Kidney epithelial cell (primary cell): ENCODE measurements at regions not wholly inside any gene's neighbourhood (a gene's known extent, or its start where the extent isn't known, plus 50 kb on each side); places are given as distances from the start of the nearest gene placed in this dataset.
"Not testable (repeated sequence)": the region's sequence is repeated elsewhere in the genome, so short reads cannot be mapped to it uniquely, and the experiment has no call there.

ENCODE experiments used
- DNase-seq: peaks from one replicate; pipeline ENCODE4 v3.0.0-alpha.2; 2010; ENCODE audit warnings: low read depth
- H3K27me3 ChIP-seq: 2 replicates; pipeline ENCODE4 v1.6.0; 2011; ENCODE audit warnings: low read length; ENCODE audit not compliant: control insufficient read depth, insufficient read depth
- H3K36me3 ChIP-seq: 2 replicates; pipeline ENCODE4 v1.5.1; 2011; ENCODE audit warnings: low read length; ENCODE audit not compliant: control insufficient read depth, insufficient read depth
- H3K4me3 ChIP-seq: 2 replicates; pipeline ENCODE4 v1.5.1; 2011; ENCODE audit warnings: low read depth, mild to moderate bottlenecking, control low read depth, low read length
- TF ChIP-seq, protein P1 (sequence below): IDR thresholded peaks from 2 replicates; pipeline ENCODE4 v1.5.1; 2011; ENCODE audit warnings: mild to moderate bottlenecking, moderate library complexity, low read length, control low read depth, inconsistent platforms; ENCODE audit not compliant: insufficient read depth, poor library complexity, severe bottlenecking

- Histone ChIP-seq H3K27me3 (no peaks in the 10 kb centered on the region), H3K4me3 (no peak overlapping the region), H3K36me3 (no peaks in the 10 kb centered on the region)
- DNase-seq: no peak
- TF ChIP-seq, protein P1, sequence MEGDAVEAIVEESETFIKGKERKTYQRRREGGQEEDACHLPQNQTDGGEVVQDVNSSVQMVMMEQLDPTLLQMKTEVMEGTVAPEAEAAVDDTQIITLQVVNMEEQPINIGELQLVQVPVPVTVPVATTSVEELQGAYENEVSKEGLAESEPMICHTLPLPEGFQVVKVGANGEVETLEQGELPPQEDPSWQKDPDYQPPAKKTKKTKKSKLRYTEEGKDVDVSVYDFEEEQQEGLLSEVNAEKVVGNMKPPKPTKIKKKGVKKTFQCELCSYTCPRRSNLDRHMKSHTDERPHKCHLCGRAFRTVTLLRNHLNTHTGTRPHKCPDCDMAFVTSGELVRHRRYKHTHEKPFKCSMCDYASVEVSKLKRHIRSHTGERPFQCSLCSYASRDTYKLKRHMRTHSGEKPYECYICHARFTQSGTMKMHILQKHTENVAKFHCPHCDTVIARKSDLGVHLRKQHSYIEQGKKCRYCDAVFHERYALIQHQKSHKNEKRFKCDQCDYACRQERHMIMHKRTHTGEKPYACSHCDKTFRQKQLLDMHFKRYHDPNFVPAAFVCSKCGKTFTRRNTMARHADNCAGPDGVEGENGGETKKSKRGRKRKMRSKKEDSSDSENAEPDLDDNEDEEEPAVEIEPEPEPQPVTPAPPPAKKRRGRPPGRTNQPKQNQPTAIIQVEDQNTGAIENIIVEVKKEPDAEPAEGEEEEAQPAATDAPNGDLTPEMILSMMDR: no peak
Observed at GRCh38 chr2:184192649-184193048, 405.7 kb upstream of the ZNF804A start.

DNA sequence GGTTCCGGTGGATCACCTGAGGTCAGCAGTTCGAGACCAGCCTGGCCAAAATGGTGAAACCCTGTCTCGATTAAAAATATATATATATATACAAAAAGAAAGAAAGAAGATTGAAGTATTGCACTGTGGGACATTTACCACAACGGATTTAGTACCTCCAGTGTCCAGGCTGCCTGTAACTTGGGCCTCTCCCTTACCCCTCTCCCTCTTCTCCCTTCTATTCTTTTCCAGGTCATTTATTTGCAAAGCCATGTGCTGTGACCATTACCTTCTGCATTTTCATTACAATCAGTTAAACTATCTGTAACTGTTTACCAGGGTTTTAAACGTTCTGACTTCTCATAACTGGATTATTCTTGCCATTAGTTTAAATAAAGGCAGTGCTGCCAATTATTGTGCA is 400.9 kb upstream of the ZNF804A start:
- DNase-seq: no peak
- no peaks in the 10 kb centered on the region for H3K36me3 ChIP-seq
- no peak overlapping the region for H3K4me3 ChIP-seq
- no peaks in the 10 kb centered on the region for H3K27me3 ChIP-seq
- TF ChIP-seq, protein P1: no peak

DNA sequence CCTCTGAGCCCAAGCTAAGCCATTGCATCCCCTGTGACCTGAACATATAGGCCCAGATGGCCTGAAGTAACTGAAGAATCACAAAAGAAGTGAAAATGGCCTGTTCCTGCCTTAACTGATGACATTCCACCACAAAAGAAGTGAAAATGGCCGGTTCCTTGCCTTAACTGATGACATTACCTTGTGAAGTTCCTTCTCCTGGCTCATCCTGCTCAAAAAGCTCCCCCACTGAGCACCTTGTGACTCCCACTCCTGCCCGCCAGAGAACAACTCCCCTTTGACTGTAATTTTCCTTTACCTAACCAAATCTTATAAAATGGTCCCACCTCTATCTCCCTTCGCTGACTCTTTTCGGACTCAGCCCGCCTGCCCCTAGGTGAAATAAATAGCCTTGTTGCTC is 399.5 kb upstream of the ZNF804A start:
- H3K4me3 ChIP-seq, H3K36me3 ChIP-seq, DNase-seq, H3K27me3 ChIP-seq: not testable (repeated sequence)

DNA sequence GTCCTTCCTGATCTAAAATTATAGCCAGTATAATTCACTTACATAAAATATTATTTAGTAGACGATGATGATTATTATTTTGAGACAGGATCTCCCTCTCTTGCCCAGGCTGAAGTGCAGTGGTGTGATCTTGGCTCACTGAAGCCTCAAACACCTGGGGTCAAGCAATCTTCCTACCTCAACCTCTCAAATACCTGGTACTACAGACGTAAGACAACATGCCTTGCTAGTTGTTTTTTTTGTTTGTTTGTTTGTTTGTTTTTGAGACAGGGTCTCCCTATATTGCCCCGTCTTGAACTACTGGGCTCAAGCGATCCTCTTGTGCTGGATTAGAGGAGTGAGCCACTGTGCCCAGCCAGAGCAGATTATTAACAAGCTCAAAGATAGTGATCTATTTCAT is 399.1 kb upstream of the ZNF804A start:
- Histone ChIP-seq H3K36me3 (no peaks in the 10 kb centered on the region), H3K4me3 (no peak overlapping the region), H3K27me3 (no peaks in the 10 kb centered on the region)
- no peak for DNase-seq
- TF ChIP-seq, protein P1: no peak

DNA sequence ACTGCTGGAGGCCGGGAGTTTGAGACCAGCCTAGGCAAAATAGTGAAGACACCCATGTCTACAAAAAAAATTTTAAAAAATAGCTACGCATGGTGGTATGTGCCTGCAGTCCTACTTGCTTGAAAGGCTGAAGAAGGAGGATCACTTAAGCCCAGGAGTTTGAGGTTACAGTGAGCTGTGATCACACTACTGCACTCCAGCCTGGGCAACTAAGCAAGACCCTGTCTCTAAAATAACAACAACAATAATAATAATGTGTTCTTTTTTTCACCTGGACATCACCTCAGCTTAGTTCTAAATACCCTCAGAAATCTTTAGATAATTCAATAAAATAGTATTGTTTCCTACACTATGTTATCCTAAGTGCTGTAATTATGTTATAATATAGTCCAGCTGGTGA is 397.1 kb upstream of the ZNF804A start:
- Histone ChIP-seq H3K36me3 (no peaks in the 10 kb centered on the region), H3K27me3 (no peaks in the 10 kb centered on the region), H3K4me3 (no peak overlapping the region)
- TF ChIP-seq, protein P1: no peak
- no peak for DNase-seq

- Histone ChIP-seq H3K4me3 (no peak overlapping the region), H3K27me3 (no peaks in the 10 kb centered on the region), H3K36me3 (no peaks in the 10 kb centered on the region)
- TF ChIP-seq, protein P1: no peak
- DNase-seq: no peak
Observed at GRCh38 chr2:184203661-184204060, 394.7 kb upstream of the ZNF804A start.
